ENCODE measurements at regions not wholly inside any gene's neighbourhood (a gene's known extent, or its start where the extent isn't known, plus 50 kb on each side); places are given as distances from the start of the nearest gene placed in this dataset.
"Not testable (repeated sequence)": the region's sequence is repeated elsewhere in the genome, so short reads cannot be mapped to it uniquely, and the experiment has no call there.

- DNase-seq (ENCODE audit: low spot score): no peak
Observed at GRCh38 chr1:78297836-78298235, 192.9 kb upstream of the PTGFR start.

DNA sequence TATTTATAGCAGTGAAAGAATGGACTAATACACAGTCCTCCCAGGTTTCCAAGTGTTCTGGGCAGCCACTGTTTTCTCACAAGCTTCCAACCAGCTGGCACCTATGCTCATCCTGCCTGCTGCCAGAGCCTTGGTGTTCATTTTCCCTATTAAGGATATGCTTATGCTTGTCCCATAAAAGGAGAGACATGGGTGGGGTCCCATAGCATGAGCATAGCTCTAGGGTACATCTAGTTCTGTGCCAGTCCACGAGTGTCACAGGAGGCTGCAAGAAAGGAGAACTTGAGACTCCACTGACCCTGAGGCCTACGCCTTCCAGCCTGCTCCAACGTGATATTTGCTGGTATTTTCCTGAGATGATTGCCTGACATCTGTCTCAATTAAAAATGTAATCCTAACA, 192.4 kb upstream of the PTGFR start:
- no peak for DNase-seq (ENCODE audit: low spot score)

DNA sequence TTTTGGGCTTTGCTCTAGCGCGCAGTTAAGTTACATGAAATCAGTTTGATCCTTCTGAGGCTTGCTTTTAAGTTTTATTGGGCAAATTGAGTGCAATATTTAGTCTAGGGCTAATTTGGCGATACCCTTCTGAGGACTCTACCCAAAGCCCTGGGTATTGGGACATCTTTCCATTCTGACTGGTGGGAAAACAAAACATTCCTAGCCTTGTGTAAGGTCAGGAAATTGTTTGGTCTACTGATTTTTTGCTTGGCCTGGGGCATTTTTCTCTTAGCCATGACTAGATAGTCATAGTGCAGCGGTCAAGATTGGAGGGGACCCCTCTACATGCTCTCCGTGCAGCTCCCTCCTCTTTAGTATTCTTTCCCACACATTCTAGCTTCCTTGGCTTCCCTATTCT, 189.6 kb upstream of the PTGFR start:
- DNase-seq (ENCODE audit: low spot score): no peak

GRCh38 chr1:78303620-78304019, 187.2 kb upstream of the PTGFR start:
- peak; percentile 92 for DNase-seq (ENCODE audit: low spot score)

GRCh38 chr1:78304341-78304740, 186.4 kb upstream of the PTGFR start:
- no peak for DNase-seq (ENCODE audit: low spot score)

- DNase-seq (ENCODE audit: low spot score): peak; percentile 6
Observed at GRCh38 chr1:78304761-78305160, 186.0 kb upstream of the PTGFR start.

- DNase-seq (ENCODE audit: low spot score): not testable (repeated sequence)
Observed at GRCh38 chr1:78310261-78310660, 180.5 kb upstream of the PTGFR start.

DNA sequence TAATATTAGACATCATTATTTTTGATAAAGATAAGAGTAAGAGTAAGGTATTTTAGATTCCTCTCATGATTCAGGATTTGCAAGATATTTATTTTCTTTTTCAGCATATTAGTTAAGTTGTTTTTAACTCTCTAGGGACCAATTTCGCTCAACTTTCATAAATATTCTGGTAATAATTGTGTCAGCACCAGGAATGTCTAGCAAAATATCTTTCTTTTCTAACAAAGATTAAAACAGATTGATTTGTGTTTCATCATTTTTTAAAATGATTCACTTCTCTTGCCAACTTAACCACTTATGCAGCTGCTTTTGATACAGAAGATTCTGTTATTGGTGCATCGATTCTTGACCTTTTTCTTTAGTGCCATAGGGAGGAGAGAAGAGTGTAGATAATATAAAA, 172.8 kb upstream of the PTGFR start:
- no peak for DNase-seq (ENCODE audit: low spot score)

- DNase-seq (ENCODE audit: low spot score): no peak
Observed at GRCh38 chr1:78319603-78320002, 171.2 kb upstream of the PTGFR start.

DNA sequence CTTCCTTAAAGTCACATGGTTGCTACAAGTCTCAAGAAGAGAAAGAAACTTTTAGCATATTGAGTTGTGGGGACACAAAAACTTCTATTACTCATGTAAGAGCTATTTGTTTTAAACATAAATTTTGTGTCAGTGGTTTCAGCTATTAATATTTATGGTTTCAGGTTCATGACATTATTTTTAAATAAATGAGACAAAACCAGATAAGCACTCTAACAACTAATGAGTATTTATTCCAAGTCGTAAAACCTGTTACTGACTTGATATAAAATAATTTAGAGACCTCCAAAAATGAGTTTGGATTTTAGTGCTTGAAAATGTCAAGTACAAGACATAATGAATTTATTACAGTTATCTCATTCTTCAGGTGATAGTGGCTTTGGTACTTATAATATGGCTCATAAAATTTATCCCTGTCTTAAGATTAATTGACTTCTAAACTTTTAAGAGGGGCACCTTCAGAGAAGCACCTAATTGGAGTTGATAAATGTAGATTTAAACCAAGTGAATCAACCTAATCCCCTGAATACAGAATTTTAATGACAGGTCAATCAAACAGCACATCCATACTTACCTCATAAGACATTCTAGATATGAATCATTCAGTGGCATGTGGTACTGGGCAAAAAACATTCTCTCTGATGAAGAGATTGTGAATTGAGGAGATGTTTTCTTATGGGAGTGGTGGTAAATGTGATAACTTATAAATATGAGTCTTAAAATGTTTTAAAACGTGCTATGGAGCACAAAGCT, 167.7 kb upstream of the PTGFR start:
- peak; percentile 23 for DNase-seq (ENCODE audit: low spot score)

DNA sequence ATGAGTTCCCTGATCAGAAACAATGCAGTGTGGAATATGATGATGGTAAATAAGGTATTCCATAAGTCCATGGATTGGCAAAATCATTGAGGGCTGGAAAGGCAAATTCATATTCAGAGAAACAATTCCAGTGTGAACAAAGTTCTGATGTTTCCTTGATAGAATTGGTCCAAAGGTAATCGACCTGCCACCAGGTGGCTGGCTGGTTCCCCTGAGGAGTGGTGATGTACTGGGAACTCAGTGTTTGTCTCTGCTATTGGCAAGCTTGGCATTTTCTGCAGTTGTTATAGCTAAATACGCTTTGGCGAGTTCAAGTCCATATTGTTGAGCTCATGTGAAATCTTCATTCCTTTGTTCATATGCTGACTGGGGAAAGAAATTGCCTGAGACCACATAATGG, 165.5 kb upstream of the PTGFR start:
- no peak for DNase-seq (ENCODE audit: low spot score)

DNA sequence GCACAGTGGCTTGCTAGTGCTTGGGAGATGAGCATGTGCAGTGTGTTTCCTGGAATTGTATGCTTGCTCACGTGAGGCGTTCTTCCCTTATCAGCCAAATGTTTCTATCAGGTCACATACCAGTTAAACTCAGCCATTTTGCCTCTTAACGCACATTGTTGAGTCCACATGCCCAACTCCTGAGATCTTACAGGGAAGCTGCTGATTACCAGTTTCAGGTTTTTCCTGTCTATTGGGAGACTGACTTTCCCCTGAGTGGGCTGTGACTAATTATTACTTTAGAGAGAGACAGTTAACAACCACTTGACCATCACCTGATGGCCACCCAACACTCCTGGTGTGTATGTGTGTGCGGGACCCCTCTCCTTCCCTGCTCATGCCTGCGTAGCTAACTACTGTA, 161.3 kb upstream of the PTGFR start:
- no peak for DNase-seq (ENCODE audit: low spot score)

DNA sequence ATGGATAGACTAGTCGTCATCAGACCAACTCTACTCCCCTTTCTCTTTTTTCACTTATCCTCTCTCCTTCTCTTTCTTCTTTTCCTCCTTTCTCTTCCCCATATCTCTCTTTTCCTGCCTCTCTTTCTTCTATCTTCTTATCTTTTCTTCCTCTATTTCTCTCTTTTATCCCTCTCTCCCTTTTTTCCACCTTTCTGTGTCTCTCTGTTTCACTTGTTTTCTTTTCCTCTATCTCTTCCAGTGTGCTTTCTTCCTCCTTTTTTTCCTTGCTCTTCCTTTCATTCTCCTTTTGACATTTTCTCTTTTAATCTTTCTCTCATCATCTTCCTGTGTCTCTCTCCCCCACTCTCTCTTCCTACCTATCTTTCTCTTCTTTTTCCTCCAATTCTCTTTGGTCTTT, 159.0 kb upstream of the PTGFR start:
- DNase-seq (ENCODE audit: low spot score): no peak

DNA sequence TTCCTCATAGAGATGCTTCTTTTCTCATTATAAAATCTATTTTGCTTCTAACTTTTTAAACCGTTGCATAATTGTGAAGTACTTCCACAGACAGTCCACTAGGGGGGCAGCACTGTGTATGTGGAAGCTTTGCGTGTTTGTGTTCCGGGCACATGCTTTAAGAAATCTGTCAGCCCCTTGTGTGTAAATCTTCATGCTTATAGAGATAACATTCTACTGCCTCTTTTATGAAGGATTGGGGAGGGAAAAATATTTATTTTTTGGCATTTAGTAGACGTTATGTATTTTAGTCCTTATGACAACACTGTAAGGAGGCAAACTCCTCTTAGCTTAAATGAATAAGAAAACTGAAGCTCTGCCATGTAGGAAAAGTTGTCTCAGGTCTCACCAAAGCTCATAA, 157.3 kb upstream of the PTGFR start:
- DNase-seq (ENCODE audit: low spot score): peak; percentile 23

- DNase-seq (ENCODE audit: low spot score): no peak
Observed at GRCh38 chr1:78334114-78334513, 156.7 kb upstream of the PTGFR start.

DNA sequence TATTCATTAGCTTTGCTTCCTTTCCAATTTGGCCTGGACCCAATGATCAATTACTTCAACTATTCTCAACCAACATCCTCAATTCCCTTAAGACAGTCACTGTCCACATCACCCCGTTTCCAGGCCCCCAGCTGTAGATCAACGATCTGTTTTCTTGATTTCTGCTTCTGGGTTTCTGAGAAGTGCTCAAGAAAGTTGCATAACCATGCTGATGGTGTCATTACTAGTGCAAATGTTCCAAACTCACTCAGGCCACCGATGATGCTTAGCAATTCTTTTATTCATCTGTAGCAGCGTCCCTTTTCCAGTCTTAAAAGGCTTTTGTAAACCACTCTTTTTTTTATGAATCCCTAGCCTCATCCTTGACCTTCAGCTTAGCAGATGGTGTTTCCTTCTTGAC, 155.8 kb upstream of the PTGFR start:
- no peak for DNase-seq (ENCODE audit: low spot score)

- not testable (repeated sequence) for DNase-seq (ENCODE audit: low spot score)
Observed at GRCh38 chr1:78336751-78337150, 154.0 kb upstream of the PTGFR start.

- DNase-seq (ENCODE audit: low spot score): peak; percentile 95
Observed at GRCh38 chr1:78339490-78339889, 151.3 kb upstream of the PTGFR start.

DNA sequence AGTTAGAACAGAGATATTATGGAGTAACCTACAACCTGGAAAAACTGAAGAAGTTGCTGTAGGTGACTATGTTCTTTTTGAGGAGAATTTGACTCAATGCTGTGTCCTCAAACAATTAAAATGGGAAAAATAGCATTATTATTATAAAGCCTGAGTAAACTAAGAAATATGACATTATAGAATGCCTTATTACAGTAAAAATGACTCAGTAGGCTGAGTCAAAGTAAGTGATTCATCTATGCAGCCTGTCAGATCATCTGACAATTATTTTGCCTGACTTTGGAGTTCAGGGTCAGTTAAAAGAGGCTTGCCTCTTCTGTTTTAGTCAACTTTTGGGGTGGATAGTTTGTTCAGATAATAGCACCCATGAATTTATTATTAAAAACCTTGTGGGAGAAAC, 150.8 kb upstream of the PTGFR start:
- peak; percentile 82 for DNase-seq (ENCODE audit: low spot score)

DNA sequence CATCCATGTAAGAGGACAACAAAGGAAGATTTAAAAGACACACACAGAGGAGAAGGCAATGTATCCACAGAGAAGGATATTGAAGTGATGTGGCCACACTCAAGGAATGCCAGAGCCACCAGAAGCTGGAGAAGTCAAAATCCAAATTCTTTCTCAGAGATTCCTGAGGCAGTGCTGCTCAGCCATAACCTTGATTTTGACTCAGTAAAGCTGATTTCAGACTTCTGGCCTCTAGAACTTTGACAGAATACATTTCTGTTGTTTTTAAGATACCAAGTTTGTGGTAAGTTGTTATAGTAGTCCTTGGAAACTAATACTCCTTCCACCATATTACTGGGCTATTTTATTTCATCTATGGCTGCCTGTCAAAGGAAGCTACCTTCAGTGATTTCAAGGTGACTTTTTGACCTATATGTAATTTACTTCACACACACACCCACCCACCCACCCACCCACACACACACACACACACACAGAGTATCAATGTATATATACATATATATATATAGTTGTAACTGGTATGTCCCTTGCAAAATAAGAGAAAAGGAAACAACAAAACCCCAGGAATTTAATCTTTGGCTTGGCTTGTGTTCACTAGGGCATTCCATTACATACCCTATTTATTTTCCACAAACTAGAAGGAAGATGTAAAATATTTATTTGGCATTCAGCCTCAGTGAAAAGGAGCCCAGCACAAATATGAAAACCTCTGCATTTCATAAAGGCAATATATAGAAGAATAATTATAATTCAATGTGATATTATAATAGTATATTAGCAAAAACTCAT, 142.1 kb upstream of the PTGFR start:
- DNase-seq (ENCODE audit: low spot score): no peak

GRCh38 chr1:78351551-78352216, 139.1 kb upstream of the PTGFR start:
- no peak for DNase-seq (ENCODE audit: low spot score)

DNA sequence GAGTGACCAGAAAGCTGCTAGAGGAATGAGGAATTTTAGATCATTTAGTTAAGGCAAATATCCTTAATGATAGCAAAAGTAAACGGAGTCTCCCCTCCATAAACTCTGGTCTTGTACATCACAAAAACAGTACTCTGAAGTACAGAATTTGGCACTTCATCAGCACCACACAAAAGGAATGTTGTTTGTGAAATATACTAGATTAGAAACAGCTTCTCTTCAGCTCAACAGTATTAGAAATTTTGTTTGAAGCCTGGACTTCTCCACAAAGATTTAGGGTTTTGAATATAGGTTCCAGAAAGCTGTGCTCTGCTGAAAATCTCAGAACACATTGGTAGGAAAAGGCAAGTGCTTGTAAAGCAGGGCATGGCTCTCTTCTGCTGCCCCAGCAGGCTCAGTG, 135.1 kb upstream of the PTGFR start:
- DNase-seq (ENCODE audit: low spot score): no peak

DNA sequence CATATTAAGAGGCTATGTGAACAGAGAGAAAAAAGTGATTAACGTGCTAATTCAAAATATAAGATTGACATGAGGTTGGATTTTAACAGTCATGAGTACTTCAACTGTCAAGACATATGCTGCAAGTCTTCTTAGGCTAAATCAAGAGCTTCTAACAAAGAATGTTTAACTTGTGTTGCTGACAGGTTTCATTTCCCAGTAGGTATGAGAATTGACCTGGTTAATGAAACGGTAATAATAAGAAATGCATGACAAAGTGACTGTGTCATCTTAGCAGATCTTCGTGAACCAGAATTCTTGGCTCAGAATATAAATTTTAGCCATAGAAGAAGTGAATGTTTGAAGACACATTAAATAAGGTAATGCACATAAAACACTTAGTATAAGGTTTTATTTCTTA, 132.6 kb upstream of the PTGFR start:
- peak; percentile 44 for DNase-seq (ENCODE audit: low spot score)

Data from kidney tubule cell (primary cell).